Esophagus squamous epithelium (tissue), 4 donors: ENCODE measurements at regions not wholly inside any gene's neighbourhood (a gene's known extent, or its start where the extent isn't known, plus 50 kb on each side); places are given as distances from the start of the nearest gene placed in this dataset.

Experiments used
- CTCF ChIP-seq, 6 experiments: fragments of 450-650 bp in 4 of 6; fragments of 200-600 bp in 2 of 6; sonication (generic) in 2 of 6; IDR thresholded peaks; one replicate each; pipeline ENCODE4 v1.5.1; 2016 to 2019; ENCODE audit warnings: antibody characterized with exemption in 6 of 6, mild to moderate bottlenecking in 4 of 6, moderate library complexity in 4 of 6
- POLR2A ChIP-seq, 4 donors: fragments of 450-650 bp; IDR thresholded peaks; one replicate each; pipeline ENCODE4 v1.6.1; 2017; ENCODE audit warnings: antibody characterized with exemption in 4 of 4, mild to moderate bottlenecking in 4 of 4, moderate library complexity in 3 of 4

- TF ChIP-seq CTCF (IDR thresholded peaks at IDR 0.05) = no peak
- no peak for TF ChIP-seq POLR2A (IDR thresholded peaks at IDR 0.05)
Measured at GRCh38 chr5:58211441-58211840, 248.4 kb downstream of the PLK2 start.
